Esophagus muscularis mucosa (tissue), 4 donors: ENCODE measurements at regions not wholly inside any gene's neighbourhood (a gene's known extent, or its start where the extent isn't known, plus 50 kb on each side); places are given as distances from the start of the nearest gene placed in this dataset.

Experiments used
- DNase-seq: peaks from one replicate; pipeline ENCODE4 v3.0.0-alpha.2; 2017; ENCODE audit errors: extremely low spot score
- H3K27ac ChIP-seq, 4 donors: fragments of 200-600 bp; sonication (generic); replicated peaks in 1 of 4; 1 replicate in 3 of 4; 2 replicates in 1 of 4; pipeline ENCODE4 v1.5.1; 2016 to 2019; ENCODE audit warnings: mild to moderate bottlenecking in 1 of 4
- H3K27me3 ChIP-seq, 4 donors: fragments of 200-600 bp; sonication (generic); one replicate each; pipeline versions ENCODE4 v1.5.1 to v1.6.0; 2016 to 2019
- H3K36me3 ChIP-seq, 4 donors: fragments of 200-600 bp; sonication (generic); one replicate each; pipeline ENCODE4 v1.5.1; 2016 to 2019
- H3K4me1 ChIP-seq, 4 donors: fragments of 200-600 bp; sonication (generic); one replicate each; pipeline ENCODE4 v1.5.1; 2016 to 2019
- H3K4me3 ChIP-seq, 4 donors: fragments of 200-600 bp; sonication (generic); 1 replicate in 2 of 4; 2 replicates in 2 of 4; pipeline ENCODE4 v1.5.1; 2016 to 2019; ENCODE audit warnings: mild to moderate bottlenecking in 4 of 4, moderate library complexity in 1 of 4
- H3K9me3 ChIP-seq, 4 donors: fragments of 200-600 bp; sonication (generic); 1 replicate in 3 of 4; 2 replicates in 1 of 4; pipeline ENCODE4 v1.5.1; 2016 to 2019
- CTCF ChIP-seq, 3 experiments: fragments of 200-600 bp in 2 of 3; fragments of 450-650 bp in 1 of 3; sonication (generic) in 2 of 3; IDR thresholded peaks; one replicate each; pipeline ENCODE4 v1.5.1; 2017 to 2019; ENCODE audit warnings: antibody characterized with exemption in 3 of 3, mild to moderate bottlenecking in 2 of 3, moderate library complexity in 1 of 3
- EP300 ChIP-seq: sonication (generic); formaldehyde crosslinking; IDR thresholded peaks from one replicate; pipeline ENCODE4 v1.6.1; 2017; ENCODE audit warnings: antibody characterized with exemption
- POLR2A ChIP-seq: fragments of 450-650 bp; IDR thresholded peaks from one replicate; pipeline ENCODE4 v1.6.1; 2017; ENCODE audit warnings: antibody characterized with exemption, moderate library complexity, mild to moderate bottlenecking, low read depth
- POLR2AphosphoS5 ChIP-seq, 2 donors: sonication (generic); formaldehyde crosslinking; IDR thresholded peaks; one replicate each; pipeline ENCODE4 v1.6.1; 2017; ENCODE audit warnings: antibody characterized with exemption in 2 of 2
- whole genome bisulfite sequencing: methylation state at CpG from one replicate; pipeline ENCODE4 v1.1.5; 2018; 5-methylcytosine and 5-hydroxymethylcytosine counted together
- intact Hi-C: fragments of 100-400 bp; cut with DNase I; formaldehyde crosslinking; loops from one replicate; pipeline ENCODE4 v1.15.1; 2023

GRCh38 chr1:238101923-238102322 is 211.2 kb upstream of the ZP4 start:
- Histone ChIP-seq H3K27me3 (no peaks in the 10 kb centered on the region), H3K4me3 (no peak overlapping the region), H3K36me3 (no peaks in the 10 kb centered on the region), H3K27ac (no peak overlapping the region), H3K9me3 (no peaks in the 10 kb centered on the region), H3K4me1 (peaks cover 0 to 4% (median 0%) of the 10 kb centered on the region in 4 donors)
- DNase-seq = no peak
- TF ChIP-seq CTCF (IDR thresholded peaks at IDR 0.05) (no peak), POLR2A (no peak), POLR2AphosphoS5 (IDR thresholded peaks at IDR 0.05) (no peak), EP300 (no peak)
- 94% methylated on average over 2 of the region's 2 CpGs for WGBS
- intact Hi-C loops = no loop called here

- 90% methylated on average over 2 of the region's 2 CpGs for WGBS
- no peak for TF ChIP-seq EP300
- no peak for TF ChIP-seq POLR2A
- Histone ChIP-seq H3K9me3 (no peaks in the 10 kb centered on the region), H3K4me3 (no peak overlapping the region), H3K4me1 (no peaks in the 10 kb centered on the region), H3K27me3 (no peaks in the 10 kb centered on the region), H3K27ac (no peak overlapping the region), H3K36me3 (no peaks in the 10 kb centered on the region)
- DNase-seq = no peak
- intact Hi-C loops = no loop called here
Observed at GRCh38 chr1:238099871-238100270, 209.1 kb upstream of the ZP4 start.

- H3K27me3 ChIP-seq = no peaks in the 10 kb centered on the region
- intact Hi-C loops = no loop called here
- TF ChIP-seq EP300 (no peak), POLR2A (no peak), CTCF (IDR thresholded peaks at IDR 0.05) (no peak), POLR2AphosphoS5 (IDR thresholded peaks at IDR 0.05) (no peak)
- H3K4me3 ChIP-seq = no peak overlapping the region
- H3K36me3 ChIP-seq = no peaks in the 10 kb centered on the region
- H3K9me3 ChIP-seq = no peaks in the 10 kb centered on the region
- H3K27ac ChIP-seq = no peak overlapping the region
- DNase-seq = no peak
- H3K4me1 ChIP-seq = no peaks in the 10 kb centered on the region
Observed at GRCh38 chr1:238089615-238090014, 198.9 kb upstream of the ZP4 start.

DNA sequence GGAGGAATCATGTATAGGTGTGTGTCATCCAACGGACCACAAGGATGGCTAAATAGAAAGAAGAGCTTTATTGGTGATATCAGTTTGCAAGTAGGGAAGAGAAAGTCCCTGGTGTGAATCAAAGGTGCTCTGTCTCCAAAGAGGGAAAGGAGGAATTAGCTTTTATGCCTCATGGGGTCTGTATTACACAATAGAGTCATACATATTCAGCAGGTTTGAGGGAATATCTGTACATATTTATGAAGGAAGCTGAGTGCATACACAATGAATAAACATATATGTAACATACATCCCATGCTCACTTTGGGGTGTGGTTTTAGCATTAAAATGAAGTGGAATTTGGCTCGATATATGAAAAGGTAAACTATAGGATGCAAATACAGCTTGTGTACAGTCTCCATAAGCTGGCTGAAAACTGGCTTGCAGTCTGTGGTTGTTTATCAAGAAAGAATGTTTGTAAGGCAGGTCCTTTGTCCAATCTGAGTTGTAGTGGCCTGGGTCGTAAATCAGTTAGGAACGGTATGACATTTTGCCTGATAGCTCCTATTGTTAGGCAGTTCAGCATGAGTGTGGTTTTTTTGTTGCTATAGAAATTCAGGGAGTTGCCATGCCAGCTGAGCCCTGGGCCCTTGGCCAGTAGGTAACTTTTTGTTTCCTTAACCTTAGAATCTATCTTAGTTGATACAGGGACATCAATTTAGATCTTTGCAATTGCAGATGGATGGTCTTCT is 198.0 kb upstream of the ZP4 start:
- no peaks in the 10 kb centered on the region for H3K27me3 ChIP-seq
- DNase-seq = no peak
- WGBS = 77% methylated on average over 4 of the region's 4 CpGs
- no peak overlapping the region for H3K27ac ChIP-seq
- H3K4me3 ChIP-seq = no peak overlapping the region
- no peak for TF ChIP-seq POLR2A
- TF ChIP-seq EP300 = no peak
- TF ChIP-seq CTCF (IDR thresholded peaks at IDR 0.05) = no peak
- no peak for TF ChIP-seq POLR2AphosphoS5 (IDR thresholded peaks at IDR 0.05)
- intact Hi-C loops = no loop called here
- H3K4me1 ChIP-seq = no peaks in the 10 kb centered on the region
- H3K36me3 ChIP-seq = no peaks in the 10 kb centered on the region
- no peaks in the 10 kb centered on the region for H3K9me3 ChIP-seq

- no peaks in the 10 kb centered on the region for H3K4me1 ChIP-seq
- H3K4me3 ChIP-seq = no peak overlapping the region
- TF ChIP-seq POLR2A (no peak), CTCF (IDR thresholded peaks at IDR 0.05) (no peak), POLR2AphosphoS5 (IDR thresholded peaks at IDR 0.05) (no peak), EP300 (no peak)
- 84% methylated on average over 1 of the region's 1 CpG for WGBS
- no peaks in the 10 kb centered on the region for H3K9me3 ChIP-seq
- intact Hi-C loops = no loop called here
- no peaks in the 10 kb centered on the region for H3K27me3 ChIP-seq
- no peak for DNase-seq
- no peaks in the 10 kb centered on the region for H3K36me3 ChIP-seq
- H3K27ac ChIP-seq = no peak overlapping the region
Observed at GRCh38 chr1:238073991-238074390, 183.3 kb upstream of the ZP4 start.
